ENCODE measurements at regions not wholly inside any gene's neighbourhood (a gene's known extent, or its start where the extent isn't known, plus 50 kb on each side); places are given as distances from the start of the nearest gene placed in this dataset.
"Not testable (repeated sequence)": the region's sequence is repeated elsewhere in the genome, so short reads cannot be mapped to it uniquely, and the experiment has no call there.

DNA sequence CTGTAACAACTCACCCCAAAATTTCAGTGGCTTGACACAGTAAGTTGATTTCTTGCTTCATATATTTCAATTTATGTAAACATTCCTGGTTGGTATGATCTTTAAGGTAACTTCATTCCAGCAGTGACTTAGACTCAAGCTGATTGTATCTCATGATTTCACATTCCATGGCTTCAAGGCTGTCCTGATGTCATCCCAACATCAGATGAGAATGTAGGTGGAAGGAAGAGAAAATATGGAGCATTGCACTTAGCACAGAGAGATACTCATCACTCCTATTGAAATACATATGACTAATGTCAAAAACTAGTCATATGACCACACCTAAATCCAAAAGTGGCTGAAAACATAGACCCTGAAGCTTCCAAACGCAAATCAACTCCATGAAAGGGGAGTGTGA lies 793.8 kb downstream of the TBL1XR1 start:
- no peak for DNase-seq

DNA sequence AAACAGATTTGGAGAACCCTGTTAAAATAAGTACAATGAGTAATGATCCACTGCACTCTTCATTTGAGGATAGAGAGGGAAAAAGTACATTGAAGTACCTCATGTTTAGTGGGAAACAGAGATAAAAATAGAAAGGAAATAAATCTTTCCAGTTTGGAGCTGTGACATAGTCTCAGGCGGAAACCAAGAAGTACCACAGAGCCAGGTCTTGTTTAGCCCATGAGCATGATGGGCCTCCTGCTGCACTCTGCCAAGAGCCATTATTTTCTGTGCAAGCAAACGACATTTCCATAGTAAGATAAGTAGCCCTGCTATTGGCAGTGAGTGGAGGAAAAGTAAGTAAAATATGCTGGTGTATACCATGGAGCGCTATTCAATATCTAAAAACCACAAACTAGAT lies 796.1 kb downstream of the TBL1XR1 start:
- DNase-seq, result no peak

DNA sequence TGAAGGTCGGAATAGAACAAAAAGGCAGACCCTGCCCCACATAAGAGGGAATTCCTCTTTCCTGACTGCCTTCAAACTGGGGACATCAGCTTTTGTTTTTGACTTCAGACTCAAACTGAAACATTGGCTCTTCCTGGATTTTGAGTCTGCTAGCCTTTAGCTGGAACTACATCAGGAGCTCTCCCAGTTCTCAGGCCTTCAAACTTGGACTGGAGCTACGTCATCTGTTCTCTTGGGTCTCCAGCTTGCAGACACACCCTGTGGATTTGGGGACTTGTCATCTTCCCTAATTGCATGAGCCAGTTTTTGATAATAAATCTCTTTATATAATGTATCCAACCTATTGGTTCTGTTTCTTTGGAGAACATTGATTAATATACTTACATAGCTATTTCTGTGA lies 798.1 kb downstream of the TBL1XR1 start:
- no peak for DNase-seq

DNA sequence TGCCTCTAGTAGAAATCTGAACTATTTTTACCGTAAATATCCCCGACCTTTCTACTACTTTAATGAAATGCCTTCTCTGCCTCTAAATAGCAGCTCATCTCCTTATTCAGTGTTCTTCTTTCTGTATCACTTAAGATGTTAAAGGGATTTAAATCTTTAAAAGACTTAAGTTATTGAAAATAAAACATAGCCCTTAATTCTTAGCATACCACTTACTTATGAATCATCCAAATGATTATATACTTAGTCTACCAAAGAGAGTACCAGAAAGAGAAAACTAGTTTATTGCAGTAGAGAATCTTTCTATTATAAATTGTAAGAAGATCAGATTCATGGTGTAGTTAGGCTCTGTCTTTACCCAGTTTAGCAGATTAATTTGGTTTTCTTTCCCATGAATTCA lies 802.0 kb downstream of the TBL1XR1 start:
- no peak for DNase-seq

DNA sequence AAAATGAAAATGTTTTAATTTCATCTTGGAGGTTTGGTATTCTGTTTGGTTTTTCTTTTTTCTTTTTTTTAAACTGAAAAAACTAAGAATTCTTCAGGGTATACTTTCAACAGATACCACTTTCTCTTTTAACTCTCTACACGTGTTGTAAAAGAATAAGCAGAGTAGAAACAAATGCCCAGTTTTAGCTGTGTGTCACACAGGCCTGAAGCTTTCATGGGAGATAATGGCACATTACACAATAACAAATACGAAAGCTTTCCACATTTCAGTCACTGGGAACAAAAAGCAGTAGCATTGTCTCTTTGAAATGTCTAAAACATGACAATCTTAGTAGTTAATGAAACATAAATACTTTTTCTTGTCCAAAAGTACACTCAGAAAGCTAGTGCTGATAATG lies 818.5 kb downstream of the TBL1XR1 start:
- no peak for DNase-seq

DNA sequence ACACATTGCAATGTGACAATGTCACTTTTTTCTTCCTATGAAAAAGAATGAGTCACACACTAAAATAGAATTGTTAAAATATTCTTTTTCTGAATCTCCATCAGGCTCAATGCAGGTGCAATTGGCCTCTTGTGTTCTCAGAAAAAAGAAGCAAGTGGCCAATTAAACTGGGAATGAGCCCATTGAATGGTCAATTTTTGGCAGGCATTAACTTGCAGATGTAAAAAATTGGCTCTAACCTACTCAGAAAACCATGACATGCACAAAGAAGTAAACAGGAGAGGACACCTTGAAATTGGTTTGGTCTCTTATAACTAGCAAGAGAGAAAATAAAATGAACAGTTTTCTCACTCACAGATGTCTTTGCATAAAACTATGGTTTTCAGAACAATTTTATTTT lies 820.8 kb downstream of the TBL1XR1 start:
- peak; percentile 62 for DNase-seq

DNA sequence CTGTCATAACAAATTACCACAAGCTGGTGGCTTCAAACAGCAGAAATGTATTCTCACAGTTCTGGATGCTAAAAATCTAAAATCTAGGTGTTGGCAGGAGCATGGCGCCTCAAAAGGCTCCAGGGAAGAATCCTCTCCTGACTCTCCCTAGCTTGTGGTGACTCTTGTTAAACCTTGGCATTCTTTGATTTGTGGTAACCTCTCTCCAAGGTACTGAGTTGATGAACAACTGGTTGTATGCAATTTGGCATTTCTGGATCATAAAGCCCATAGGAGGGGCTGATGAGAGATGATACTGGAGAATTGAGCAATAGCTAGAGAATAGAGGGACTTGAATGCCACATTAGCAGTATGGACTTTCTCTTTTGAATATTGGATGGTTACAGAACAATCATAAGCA lies 821.8 kb downstream of the TBL1XR1 start:
- DNase-seq, result no peak

DNA sequence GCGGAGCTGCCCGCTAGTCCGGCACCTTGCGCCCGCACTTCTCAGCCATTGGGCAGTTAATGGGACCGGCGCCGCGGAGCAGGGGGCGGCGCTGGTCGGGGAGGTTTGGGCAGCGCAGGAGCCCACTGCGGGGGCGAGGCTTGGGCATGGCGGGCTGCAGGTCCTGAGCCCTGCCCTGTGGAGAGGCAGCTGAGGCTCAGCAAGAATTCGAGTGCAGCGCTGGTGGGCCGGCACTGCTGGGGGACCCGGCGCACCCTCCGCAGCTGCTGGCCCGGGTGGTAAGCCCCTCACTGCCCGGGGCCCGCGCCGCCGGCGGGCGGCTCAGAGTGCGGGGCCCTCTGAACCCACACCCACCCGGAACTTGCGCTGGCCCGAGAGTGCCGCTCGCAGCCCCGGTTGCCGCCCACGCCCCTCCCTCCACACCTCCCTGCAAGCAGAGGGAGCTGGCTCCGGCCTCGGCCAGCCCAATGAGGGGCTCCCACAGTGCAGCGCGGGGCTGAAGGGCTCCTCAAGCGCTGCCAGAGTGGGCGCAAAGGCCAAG lies 835.0 kb downstream of the TBL1XR1 start:
- DNase-seq, result no peak

DNA sequence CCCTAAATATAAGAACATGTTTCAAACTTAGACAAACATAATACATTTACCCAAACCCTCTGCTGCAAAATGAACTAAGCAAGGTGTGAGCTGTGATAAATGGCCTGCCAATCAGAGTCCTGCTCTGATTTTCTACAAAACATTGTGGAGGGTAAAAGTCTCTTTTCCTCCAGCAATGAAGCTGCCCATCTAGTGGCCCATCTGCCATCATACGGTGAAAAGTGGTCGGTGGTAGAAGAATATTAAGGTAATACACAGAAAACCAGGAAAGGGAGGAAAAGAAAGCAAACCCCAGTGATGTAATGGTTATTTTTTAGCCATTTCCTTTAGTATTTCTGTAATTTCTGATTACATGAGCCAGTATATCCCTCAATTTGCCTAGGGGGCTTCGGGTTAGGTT lies 838.1 kb downstream of the TBL1XR1 start:
- no peak for DNase-seq

DNA sequence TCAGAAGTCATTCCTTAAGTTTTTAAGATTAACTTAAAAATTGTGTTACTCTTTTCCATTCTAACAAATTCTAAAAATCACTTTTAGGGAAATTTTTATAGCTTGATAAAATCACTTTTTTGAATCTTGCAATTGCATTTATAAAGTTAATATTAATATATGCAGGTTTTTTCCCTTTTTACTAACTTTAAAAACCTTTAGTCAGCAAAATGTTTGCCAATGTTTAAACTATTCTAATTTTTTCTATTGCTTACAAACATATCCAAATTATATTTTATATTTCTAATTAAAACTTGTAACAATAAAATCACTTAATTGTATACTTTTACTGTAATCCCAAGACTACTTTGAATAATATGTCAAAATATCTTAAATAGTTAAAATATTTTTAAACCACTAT lies 839.4 kb downstream of the TBL1XR1 start:
- no peak for DNase-seq

DNA sequence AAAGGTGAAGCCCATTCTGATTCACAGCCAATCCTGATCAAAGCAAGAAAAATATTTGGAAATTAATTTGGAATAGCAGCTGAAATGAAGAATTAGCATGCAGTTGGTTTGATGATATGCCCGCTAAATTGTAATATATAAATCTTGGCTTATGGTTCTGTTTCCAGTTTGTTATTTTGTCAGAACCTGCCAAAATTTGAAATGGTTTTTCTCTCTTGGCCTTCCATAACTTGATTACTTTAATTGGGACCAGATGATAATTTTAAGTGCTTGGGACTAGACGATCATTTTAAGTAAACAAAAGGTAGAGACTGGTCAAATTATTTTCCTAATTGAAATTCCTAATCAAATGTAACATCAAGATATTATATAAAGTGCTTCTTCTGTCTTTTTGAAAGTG lies 842.4 kb downstream of the TBL1XR1 start:
- no peak for DNase-seq

DNA sequence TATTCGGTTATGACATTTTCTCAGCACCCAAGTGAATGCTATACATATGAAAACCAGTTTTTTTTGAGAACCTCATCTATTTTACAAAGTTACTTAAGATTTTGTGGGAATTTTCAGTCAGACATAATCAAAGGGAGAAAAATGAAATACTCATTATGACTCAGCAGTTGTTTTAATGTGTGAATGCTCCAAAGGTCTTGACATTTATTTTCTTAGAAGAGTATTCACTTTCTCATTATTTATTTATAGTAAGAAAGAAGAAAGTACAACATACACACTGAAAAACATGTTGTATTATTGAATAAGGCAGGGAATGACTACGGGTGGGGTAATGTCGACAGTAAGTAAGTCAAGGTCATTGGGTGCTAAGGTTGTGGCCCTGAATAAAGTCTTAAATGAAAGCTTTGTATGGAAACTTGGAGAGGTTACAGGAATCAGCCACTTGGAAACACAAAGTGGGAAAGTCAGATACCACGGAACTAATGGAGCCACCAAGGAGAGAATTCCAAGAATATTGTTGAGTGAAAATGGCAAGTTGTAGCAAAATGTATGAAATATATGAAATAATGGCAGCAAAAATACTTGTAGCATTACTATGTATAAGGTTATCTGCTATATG lies 844.5 kb downstream of the TBL1XR1 start:
- DNase-seq, result no peak

DNA sequence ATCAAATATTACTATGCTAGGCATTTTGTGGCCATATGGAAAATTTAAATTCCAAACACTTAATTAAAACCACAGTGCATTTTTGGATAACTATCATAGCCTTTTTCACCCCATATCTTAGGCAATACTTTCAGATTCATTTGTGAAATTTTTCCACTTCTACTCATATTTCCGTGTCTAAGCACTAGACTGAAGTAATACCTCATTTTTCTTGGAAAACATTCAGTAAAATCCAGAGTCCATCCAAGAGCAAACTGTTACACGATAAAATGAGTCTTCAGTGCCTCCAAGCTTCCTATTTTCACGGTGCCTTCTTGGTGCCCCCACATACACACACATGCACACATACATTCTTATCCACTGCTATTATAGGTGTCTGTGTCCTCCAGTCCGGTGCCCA lies 845.9 kb downstream of the TBL1XR1 start:
- DNase-seq, result no peak

DNA sequence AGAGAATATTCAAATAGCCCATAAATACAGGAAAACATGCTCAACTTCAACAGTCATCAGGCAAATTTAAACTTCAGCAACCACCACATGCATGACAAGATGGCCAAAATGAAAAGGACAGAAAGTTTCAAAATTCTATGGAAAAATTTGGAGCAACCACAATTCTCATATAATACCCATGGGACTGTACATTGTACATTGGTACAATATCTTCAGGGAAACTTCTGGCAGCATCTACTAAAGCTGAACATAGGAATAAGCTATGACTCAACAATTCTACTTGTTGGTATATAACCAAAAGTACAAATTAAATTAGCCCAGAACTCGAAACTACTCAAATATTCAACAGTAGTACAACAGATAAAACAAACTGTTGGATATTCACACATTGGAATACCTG lies 847.6 kb downstream of the TBL1XR1 start:
- no peak for DNase-seq

DNA sequence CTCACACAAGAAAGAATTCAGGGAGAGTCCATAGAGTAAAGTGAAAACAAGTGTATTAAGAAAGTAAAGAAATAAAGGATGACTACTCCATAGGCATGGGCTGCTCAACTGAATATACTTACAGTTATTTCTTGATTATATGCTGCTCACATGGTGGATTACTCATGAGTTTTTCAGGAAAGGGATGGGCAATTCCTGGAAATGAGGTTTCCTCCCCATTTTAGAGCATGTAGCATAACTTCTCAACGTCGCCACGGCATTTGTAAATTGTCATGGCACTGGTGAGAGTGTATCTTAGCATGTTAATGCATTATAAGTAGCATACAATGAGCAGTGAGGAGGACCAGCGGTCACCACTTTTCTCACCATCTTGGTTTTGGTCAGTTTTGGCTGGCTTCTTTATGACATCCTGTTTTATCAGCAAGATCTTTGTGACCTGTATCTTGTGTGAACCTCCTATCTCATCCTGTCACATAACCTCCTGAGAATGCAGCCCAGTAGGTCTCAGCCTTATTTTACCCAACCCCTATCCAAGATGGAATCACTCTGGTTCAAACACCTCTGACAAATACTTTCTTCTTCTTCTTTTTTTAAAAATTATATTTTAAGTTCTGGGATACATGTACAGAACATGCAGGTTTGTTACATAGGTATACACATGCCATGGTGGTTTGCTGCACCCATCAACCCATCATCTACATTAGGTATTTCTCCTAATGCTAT lies 849.7 kb downstream of the TBL1XR1 start:
- DNase-seq, result no peak

DNA sequence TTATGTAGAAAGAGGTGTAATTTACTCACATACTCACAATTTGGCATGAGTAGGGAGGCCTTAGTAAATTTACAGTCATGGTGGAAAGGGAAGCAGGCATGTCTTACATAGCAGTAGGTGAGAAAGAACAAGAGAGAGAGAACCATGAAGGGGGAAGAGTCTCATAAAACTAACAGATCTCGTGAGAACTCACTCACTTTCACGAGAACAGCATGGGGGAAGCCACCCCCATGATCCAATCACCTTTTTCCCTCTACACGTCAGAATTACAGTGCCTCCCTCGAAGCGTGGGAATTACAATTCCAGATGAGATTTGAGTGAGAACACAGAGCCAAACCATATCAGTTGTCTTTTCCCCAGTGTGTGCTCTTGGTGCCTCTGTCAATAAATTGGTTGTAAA lies 855.3 kb downstream of the TBL1XR1 start:
- DNase-seq, result no peak

DNA sequence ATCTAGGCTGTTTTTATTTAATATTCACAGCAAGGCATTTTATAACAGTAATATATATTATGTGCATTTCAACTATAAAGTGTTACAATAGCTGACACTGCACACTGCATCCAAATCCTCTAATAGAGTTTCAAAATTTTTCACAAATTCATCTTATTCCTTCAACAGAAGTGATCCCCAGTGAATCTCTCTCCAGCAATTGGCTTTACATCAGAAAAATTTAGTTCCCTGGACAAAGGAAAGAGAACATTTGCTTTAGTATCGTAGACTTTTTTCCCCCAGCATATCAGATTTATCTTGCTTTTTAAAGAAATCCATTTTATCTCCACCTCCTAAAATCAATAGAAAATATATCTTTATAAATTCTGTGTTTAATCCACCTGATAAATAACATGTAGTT lies 868.6 kb downstream of the TBL1XR1 start:
- no peak for DNase-seq

DNA sequence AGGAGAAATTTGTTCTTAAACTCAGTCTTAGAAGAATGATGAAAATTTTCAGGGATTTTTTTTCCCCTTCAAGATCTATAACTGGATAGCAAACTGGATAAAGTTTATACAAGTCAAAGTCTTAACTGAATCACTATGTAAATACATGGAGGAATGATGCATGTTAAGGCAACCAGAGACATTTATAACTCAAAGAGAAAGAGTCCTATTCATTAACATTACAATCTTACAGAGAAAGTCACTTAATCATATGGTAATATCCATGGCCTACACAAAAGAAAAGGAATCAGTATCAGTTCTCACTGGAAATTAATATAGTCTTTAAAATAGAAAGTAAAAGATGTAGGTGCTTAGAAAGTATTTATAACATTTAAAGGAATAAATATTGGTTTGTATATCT lies 869.1 kb downstream of the TBL1XR1 start:
- DNase-seq, result no peak

DNA sequence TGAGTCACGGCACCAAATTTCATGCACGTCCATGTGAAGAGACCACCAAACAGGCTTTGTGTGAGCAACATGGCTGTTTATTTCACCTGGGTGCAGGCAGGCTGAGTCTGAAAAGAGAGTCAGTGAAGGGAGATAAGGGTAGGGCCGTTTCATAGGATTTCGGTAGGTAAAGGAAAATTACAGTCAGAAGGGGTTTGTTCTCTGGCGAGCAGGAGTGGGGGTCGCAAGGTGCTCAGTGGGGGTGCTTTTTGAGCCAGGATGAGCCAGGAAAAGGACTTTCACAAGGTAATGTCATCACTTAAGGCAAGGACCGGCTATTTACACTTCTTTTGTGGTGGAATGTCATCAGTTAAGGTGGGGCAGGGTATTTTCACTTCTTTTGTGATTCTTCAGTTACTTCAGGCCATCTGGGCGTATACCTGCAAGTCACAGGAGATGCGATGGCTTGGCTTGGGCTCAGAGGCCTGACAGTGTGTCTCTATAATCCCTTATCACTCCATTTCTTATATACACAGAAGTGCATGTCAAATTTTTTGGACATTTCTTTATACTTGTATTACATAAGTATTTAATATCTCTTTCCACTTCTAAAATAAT lies 870.3 kb downstream of the TBL1XR1 start:
- DNase-seq, result not testable (repeated sequence)

DNA sequence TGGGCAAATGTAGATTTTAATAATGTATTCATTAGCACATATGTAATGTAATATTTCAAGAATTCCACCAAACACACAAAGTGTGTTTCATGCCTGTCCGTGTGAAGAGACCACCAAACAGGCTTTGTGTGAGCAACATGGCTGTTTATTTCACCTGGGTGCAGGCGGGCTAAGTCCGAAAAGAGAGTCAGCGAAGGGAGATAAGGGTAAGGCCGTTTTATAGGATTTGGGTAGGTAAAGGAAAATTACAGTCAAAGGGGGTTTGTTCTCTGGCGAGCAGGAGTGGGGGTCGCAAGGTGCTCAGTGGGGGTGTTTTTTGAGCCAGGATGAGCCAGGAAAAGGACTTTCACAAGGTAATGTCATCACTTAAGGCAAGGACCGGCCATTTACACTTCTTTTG lies 875.8 kb downstream of the TBL1XR1 start:
- DNase-seq, result not testable (repeated sequence)

DNA sequence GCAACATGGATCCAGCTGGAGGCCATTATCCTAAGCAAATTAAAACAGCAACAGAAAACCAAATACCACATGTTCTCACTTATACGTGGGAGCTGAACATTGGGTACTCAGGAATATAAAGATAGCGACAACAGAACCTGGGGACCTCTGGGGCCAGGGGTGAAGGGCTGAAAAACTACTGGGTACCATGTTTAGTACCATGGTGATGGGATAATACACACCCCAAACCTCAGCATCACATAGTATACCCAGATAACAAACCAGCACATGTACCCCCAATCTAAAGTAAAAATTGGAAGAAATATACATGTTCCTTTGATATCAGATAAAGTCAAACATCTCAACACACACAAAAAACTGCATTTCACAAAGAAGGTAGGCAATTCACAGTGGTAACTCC lies 876.2 kb downstream of the TBL1XR1 start:
- no peak for DNase-seq

DNA sequence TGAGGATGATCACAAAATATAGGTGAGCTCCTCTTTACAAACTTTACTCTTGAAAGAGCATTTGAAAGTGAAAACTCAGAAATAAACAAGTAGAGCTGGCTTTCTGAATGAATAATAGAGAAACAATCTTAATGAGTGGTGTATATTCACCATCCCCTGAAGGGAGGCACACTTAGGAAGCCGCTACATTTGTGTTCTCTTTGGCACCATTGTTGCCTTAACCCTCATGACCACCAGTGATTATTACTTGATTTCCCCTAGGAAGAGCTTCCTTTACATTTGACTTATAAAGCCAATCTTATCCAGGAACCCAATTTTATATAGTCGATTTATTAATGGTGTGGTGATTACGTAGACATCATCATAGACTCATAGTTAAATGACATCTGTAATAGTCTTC lies 883.9 kb downstream of the TBL1XR1 start:
- DNase-seq, result no peak

DNA sequence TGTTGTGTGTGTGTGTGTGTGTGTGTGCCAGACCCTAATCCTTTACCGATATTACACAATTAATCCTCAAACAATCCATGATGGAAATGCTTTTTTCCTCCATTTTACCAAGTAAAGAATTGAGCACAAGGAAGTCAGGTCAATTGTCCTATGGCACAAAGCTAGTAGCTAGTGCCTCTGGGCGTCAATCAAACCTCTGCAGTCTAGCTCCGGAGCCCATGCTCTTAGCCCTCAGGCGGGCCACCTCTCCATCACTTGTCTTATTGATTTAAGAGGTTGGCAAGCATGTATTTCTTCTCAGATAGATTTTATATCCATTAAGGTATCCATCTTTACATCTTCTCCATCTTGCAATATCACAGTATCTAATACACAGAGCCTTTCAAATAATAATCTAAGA lies 886.6 kb downstream of the TBL1XR1 start:
- no peak for DNase-seq

DNA sequence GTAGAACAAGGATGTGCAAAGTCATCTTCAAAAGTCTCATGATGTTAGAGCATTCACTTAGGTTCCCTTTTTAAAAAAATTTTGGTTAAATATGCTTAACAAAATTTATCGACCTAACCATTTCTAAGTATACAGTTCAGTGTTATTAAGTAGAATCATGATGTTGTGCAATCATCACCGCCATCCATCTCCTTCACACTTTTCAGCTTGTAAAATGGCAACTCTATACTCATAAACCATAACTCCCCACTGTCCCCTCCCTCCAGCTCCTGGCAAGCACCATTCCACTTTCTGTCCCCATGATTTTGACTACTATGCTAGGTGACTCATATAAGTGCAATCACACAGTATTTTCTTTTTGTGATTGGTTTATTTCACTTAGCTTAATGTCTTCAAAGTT lies 895.0 kb downstream of the TBL1XR1 start:
- no peak for DNase-seq

Data from NCI-H1436 treated with DMSO at 0.1 percent for 48 hours (cell line).